Neural cell (in vitro differentiated cells): ENCODE measurements at regions not wholly inside any gene's neighbourhood (a gene's known extent, or its start where the extent isn't known, plus 50 kb on each side); places are given as distances from the start of the nearest gene placed in this dataset.

Experiments
- H2AFZ ChIP-seq: fragments of 200-600, 300-800 bp; sonication (generic), shearing (Covaris generic); 2 replicates; pipeline ENCODE4 v1.6.0; 2014; ENCODE audit warnings: low read depth, mild to moderate bottlenecking, antibody characterized with exemption, low read length, moderate library complexity
- H3F3A ChIP-seq: fragments of 200-600 bp; shearing (Covaris generic); 2 replicates; pipeline ENCODE4 v1.6.1; 2016; ENCODE audit warnings: mild to moderate bottlenecking, moderate library complexity, mixed read lengths, antibody characterized with exemption, low read length; ENCODE audit not compliant: insufficient read depth, poor library complexity, severe bottlenecking
- H3K27ac ChIP-seq: fragments of 200-600, 300-800 bp; sonication (generic), shearing (Covaris generic); 2 replicates; pipeline ENCODE4 v1.5.1; 2014; ENCODE audit warnings: mild to moderate bottlenecking, low read length, moderate library complexity
- H3K27me3 ChIP-seq: fragments of 300-800, 200-600 bp; sonication (generic), shearing (Covaris generic); 2 replicates; pipeline ENCODE4 v1.6.0; 2014; ENCODE audit warnings: mild to moderate bottlenecking, low read depth, low read length, moderate library complexity; ENCODE audit not compliant: insufficient read depth
- H3K36me3 ChIP-seq: fragments of 300-800, 200-600 bp; sonication (generic), shearing (Covaris generic); 2 replicates; pipeline ENCODE4 v1.5.1; 2014; ENCODE audit warnings: mild to moderate bottlenecking, antibody characterized with exemption, low read length, moderate library complexity; ENCODE audit not compliant: insufficient read depth
- H3K4me2 ChIP-seq: fragments of 300-800, 200-600 bp; sonication (generic), shearing (Covaris generic); 2 replicates; pipeline ENCODE4 v1.6.0; 2014; ENCODE audit warnings: mild to moderate bottlenecking, low read length
- H3K4me3 ChIP-seq: fragments of 300-800, 200-600 bp; sonication (generic), shearing (Covaris generic); 2 replicates; pipeline ENCODE4 v1.5.1; 2014; ENCODE audit warnings: mild to moderate bottlenecking, low read length, moderate library complexity
- H3K79me2 ChIP-seq: fragments of 200-600 bp; shearing (Covaris generic); replicated peaks from 2 replicates; pipeline ENCODE4 v1.6.0; 2014; ENCODE audit warnings: mild to moderate bottlenecking, low read length, moderate library complexity; ENCODE audit not compliant: insufficient read depth
- H3K9ac ChIP-seq: fragments of 300-800, 200-600 bp; sonication (generic), shearing (Covaris generic); 2 replicates; pipeline ENCODE4 v1.6.1; 2016; ENCODE audit warnings: mild to moderate bottlenecking, low read length, mixed read lengths
- H3K9me2 ChIP-seq: fragments of 200-600 bp; shearing (Covaris generic); 2 replicates; pipeline ENCODE4 v1.6.1; 2016; ENCODE audit warnings: mild to moderate bottlenecking, low read length, mixed read lengths; ENCODE audit not compliant: insufficient read depth
- H3K9me3 ChIP-seq: fragments of 200-600, 300-800 bp; sonication (generic), shearing (Covaris generic); 2 replicates; pipeline ENCODE4 v1.6.1; 2016; ENCODE audit warnings: mild to moderate bottlenecking, mixed run types, low read length, moderate library complexity, mixed read lengths
- H4K20me1 ChIP-seq: fragments of 200-600 bp; shearing (Covaris generic); 2 replicates; pipeline ENCODE4 v1.6.1; 2016; ENCODE audit warnings: mild to moderate bottlenecking, mixed run types; ENCODE audit not compliant: insufficient read depth
- CTCF ChIP-seq: fragments of 450-650 bp; IDR thresholded peaks from 2 replicates; pipeline ENCODE4 v1.5.1; 2014; ENCODE audit warnings: antibody characterized with exemption, mild to moderate bottlenecking, moderate library complexity; ENCODE audit not compliant: poor library complexity, severe bottlenecking
- EP300 ChIP-seq: fragments of 450-650 bp; conservative IDR thresholded peaks from 2 replicates; pipeline ENCODE4 v1.6.1; 2014; ENCODE audit warnings: antibody characterized with exemption, mild to moderate bottlenecking, moderate library complexity; ENCODE audit not compliant: poor library complexity, severe bottlenecking
- EZH2 ChIP-seq: fragments of 200-600, 300-800 bp; shearing (Covaris generic), sonication (generic); IDR thresholded peaks from 2 replicates; pipeline ENCODE4 v1.6.1; 2014; ENCODE audit warnings: antibody characterized with exemption, low read length, borderline replicate concordance, mild to moderate bottlenecking; ENCODE audit not compliant: insufficient read depth, poor library complexity, severe bottlenecking
- MXI1 ChIP-seq: fragments of 450-650 bp; conservative IDR thresholded peaks from 2 replicates; pipeline ENCODE4 v1.6.1; 2014; ENCODE audit warnings: antibody characterized with exemption, mild to moderate bottlenecking; ENCODE audit not compliant: poor library complexity, severe bottlenecking
- POLR2AphosphoS5 ChIP-seq: IDR thresholded peaks from 2 replicates; pipeline ENCODE4 v1.6.1; 2012
- RAD21 ChIP-seq: fragments of 450-650 bp; conservative IDR thresholded peaks from 2 replicates; pipeline ENCODE4 v1.6.1; 2014; ENCODE audit warnings: antibody characterized with exemption, mild to moderate bottlenecking, moderate library complexity
- REST ChIP-seq: IDR thresholded peaks from 2 replicates; pipeline ENCODE4 v1.6.1; 2012; ENCODE audit warnings: borderline replicate concordance
- SMC3 ChIP-seq: fragments of 450-650 bp; conservative IDR thresholded peaks from 2 replicates; pipeline ENCODE4 v1.6.1; 2014; ENCODE audit warnings: antibody characterized with exemption, mild to moderate bottlenecking, moderate library complexity; ENCODE audit not compliant: poor library complexity
- TAF1 ChIP-seq: IDR thresholded peaks from 2 replicates; pipeline ENCODE4 v1.6.1; 2012; ENCODE audit warnings: low read depth

GRCh38 chr22:47389201-47389600, 626.8 kb downstream of the TBC1D22A start:
- H3K4me2 ChIP-seq = no peak overlapping the region
- H3K9me3 ChIP-seq = no peaks in the 10 kb centered on the region
- H4K20me1 ChIP-seq = no peaks in the 10 kb centered on the region

GRCh38 chr22:47388778-47389177, 626.3 kb downstream of the TBC1D22A start:
- Histone ChIP-seq H3K79me2 (no peaks in the 10 kb centered on the region), H2AFZ (no peak overlapping the region), H4K20me1 (no peaks in the 10 kb centered on the region), H3K36me3 (no peaks in the 10 kb centered on the region), H3K9me3 (no peaks in the 10 kb centered on the region), H3K4me3 (no peak overlapping the region), H3K9me2 (no peaks in the 10 kb centered on the region), H3K4me2 (no peak overlapping the region), H3F3A (no peaks in the 10 kb centered on the region), H3K9ac (no peak overlapping the region), H3K27me3 (no peaks in the 10 kb centered on the region), H3K27ac (no peak overlapping the region)
- TF ChIP-seq EZH2 (no peak), CTCF (no peak), SMC3 (no peak), TAF1 (no peak), POLR2AphosphoS5 (no peak), EP300 (no peak), RAD21 (no peak)

More at GRCh38 chr22:47389201-47389600, 626.8 kb downstream of the TBC1D22A start:
- H3K79me2 ChIP-seq = no peaks in the 10 kb centered on the region
- TF ChIP-seq SMC3 (no peak), RAD21 (no peak), EZH2 (no peak), MXI1 (no peak), TAF1 (no peak), REST (no peak), EP300 (no peak), POLR2AphosphoS5 (no peak), CTCF (no peak)
- no peaks in the 10 kb centered on the region for H3F3A ChIP-seq
- H3K4me3 ChIP-seq = no peak overlapping the region
- no peak overlapping the region for H3K9ac ChIP-seq
- no peak overlapping the region for H3K27ac ChIP-seq
- no peaks in the 10 kb centered on the region for H3K36me3 ChIP-seq
- no peak overlapping the region for H2AFZ ChIP-seq
- H3K9me2 ChIP-seq = no peaks in the 10 kb centered on the region
- H3K27me3 ChIP-seq = no peaks in the 10 kb centered on the region
